ENCODE measurements at regions not wholly inside any gene's neighbourhood (a gene's known extent, or its start where the extent isn't known, plus 50 kb on each side); places are given as distances from the start of the nearest gene placed in this dataset.

DNA sequence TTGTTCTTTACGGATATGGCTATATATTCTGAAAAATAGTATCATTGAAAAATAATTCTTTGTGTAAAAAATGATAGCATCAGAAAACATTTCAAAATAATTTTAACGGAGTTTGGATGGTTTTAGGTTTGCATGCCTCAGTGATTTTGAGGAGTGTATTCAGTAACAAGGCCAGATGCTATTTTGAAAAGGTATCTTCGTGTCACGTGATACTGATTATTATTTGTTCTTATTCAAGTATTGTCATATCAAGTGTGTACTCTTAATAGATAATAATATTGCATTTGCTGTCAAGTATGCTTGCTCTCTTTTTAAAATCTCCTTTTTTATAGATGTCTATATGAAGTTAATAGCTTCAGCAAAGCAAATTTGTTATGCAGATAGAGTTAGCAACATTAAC lies 313.1 kb upstream of the PTPRD start:
- no peaks in the 10 kb centered on the region for H3K27me3 Mint-ChIP-seq (ENCODE audit: low read depth)

DNA sequence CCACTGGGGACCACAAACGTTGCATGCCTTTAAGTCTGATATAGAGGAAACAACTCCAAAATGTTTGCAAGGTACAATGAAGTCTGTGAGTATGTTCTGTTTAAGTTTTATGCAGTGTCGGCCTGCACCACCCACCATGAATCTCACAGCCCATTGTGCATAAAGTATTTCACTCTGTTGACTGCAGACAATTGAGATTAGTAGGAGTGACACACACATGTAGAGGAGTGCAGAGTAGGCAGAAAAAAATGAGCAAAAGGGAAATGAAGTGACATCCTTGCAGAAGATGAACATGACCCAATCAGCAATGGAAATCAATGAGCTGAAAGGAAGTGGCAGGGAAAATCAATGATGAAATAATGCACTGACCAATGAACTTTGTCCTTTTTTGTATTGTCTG lies 315.6 kb upstream of the PTPRD start:
- Mint-ChIP-seq H3K4me3 (no peak overlapping the region), H3K27me3 (ENCODE audit: low read depth) (no peaks in the 10 kb centered on the region), H3K27ac (no peak overlapping the region), H3K4me1 (ENCODE audit: low read depth) (no peaks in the 10 kb centered on the region), H3K9me3 (peaks cover 15 to 17% of the 10 kb centered on the region in 2 donors), H3K36me3 (ENCODE audit: insufficient read depth in 2 of 2) (peaks cover 0 to 2% of the 10 kb centered on the region in 2 donors)
- ATAC-seq (replicated peaks in 1 of 2): no peak
- no peak for DNase-seq

More for the DNA sequence above, 313.1 kb upstream of the PTPRD start:
- H3K36me3 Mint-ChIP-seq (ENCODE audit: insufficient read depth in 2 of 2): peaks cover 0 to 2% of the 10 kb centered on the region in 2 donors
- no peaks in the 10 kb centered on the region for H3K4me1 Mint-ChIP-seq (ENCODE audit: low read depth)
- DNase-seq (no peak), ATAC-seq (replicated peaks in 1 of 2) (no peak)
- peaks cover 21 to 23% of the 10 kb centered on the region in 2 donors for H3K9me3 Mint-ChIP-seq
- no peak overlapping the region for H3K27ac Mint-ChIP-seq
- no peak overlapping the region for H3K4me3 Mint-ChIP-seq

DNA sequence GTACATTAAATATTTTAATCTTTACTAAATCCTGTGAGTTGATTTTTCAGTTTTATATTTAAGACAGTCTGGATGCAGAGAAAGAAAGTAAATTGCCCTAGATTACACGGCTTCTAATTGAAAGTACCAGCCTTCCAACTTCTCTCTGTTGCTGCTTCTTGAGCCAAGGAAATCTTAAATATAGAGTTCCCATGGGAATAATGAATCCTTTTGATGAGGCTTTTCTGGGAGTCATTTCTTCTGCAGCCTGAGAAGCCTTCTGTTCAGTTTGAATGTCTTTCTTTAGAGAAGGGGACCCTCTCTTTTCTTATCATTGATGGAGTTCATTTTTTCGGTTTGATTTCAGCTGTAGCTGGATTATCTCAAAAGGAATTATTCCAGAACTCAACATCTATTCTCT lies 317.3 kb upstream of the PTPRD start:
- H3K27me3 Mint-ChIP-seq (ENCODE audit: low read depth): no peaks in the 10 kb centered on the region
- H3K4me1 Mint-ChIP-seq (ENCODE audit: low read depth): no peaks in the 10 kb centered on the region
- H3K4me3 Mint-ChIP-seq: no peak overlapping the region
- H3K27ac Mint-ChIP-seq: no peak overlapping the region
- no peaks in the 10 kb centered on the region for H3K36me3 Mint-ChIP-seq (ENCODE audit: insufficient read depth in 2 of 2)
- H3K9me3 Mint-ChIP-seq: peaks cover 4 to 11% of the 10 kb centered on the region in 2 donors
- ATAC-seq (replicated peaks in 1 of 2): no peak
- no peak for DNase-seq

DNA sequence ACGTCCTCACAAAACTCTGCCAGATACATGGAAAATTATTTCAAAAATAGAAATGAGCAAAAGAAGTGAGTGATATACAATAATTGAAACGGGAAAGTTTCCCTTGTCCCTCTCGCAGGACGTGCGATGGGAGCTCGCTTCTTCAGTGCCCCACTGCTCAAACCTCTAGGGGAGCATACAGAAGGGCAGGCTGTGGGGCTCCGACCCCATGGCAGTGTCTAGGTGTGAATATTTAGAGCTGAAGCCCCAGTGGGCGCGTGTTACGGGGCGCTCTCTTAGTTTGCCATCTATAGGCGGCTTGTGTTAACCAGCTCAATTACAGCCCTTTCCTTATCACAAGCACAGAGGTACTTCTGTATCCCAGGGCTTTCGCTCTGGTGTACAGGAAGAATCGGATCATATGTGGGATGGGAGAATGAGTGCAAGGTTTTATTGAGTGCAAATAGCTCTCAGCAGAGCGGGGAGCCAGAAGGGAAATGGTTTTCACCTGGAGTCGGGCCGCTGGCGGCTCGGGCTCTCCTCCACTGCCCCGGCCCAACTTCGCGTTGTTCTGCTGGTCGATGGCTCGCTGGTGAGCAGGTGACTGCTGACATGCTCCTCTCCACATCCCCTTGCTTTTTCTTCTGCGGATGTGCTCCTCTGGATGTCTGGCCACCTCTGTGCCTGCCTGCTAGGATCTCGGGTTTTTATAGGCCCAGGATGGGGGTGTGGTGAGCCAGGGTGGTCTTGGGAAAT lies 334.0 kb upstream of the PTPRD start:
- Mint-ChIP-seq H3K4me1 (ENCODE audit: low read depth) (no peaks in the 10 kb centered on the region), H3K27ac (no peak overlapping the region), H3K27me3 (ENCODE audit: low read depth) (no peaks in the 10 kb centered on the region), H3K36me3 (ENCODE audit: insufficient read depth in 2 of 2) (peaks cover 0 to 3% of the 10 kb centered on the region in 2 donors), H3K9me3 (peaks cover 6 to 8% of the 10 kb centered on the region in 2 donors), H3K4me3 (no peak overlapping the region)
- DNase-seq: no peak
- no peak for ATAC-seq (replicated peaks in 1 of 2)

- Mint-ChIP-seq H3K9me3 (peaks cover 9 to 11% of the 10 kb centered on the region in 2 donors), H3K27ac (no peak overlapping the region), H3K4me1 (ENCODE audit: low read depth) (no peaks in the 10 kb centered on the region), H3K4me3 (no peak overlapping the region), H3K36me3 (ENCODE audit: insufficient read depth in 2 of 2) (peaks cover 0 to 2% of the 10 kb centered on the region in 2 donors), H3K27me3 (ENCODE audit: low read depth) (no peaks in the 10 kb centered on the region)
- no peak for DNase-seq
- ATAC-seq (replicated peaks in 1 of 2): no peak
Observed at GRCh38 chr9:10957878-10958277, 345.1 kb upstream of the PTPRD start.

DNA sequence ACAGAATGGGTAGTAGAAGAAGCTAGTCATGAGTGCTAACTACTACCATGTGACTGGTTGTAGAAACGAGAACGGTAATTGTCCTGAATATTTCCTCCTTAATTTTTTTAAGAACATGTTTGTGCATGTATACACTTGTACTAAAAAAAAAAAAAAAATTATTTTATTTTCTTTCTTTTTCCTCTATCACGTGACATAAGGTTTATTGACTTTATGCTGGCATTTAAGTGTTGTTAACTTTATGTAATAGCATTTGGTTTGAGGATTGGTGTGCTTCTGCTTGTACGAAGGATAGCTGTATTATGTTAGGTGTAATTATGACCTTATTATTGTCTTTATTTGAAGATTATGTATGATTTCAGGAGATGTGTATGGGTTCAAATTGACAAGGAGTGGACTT lies 349.1 kb upstream of the PTPRD start:
- H3K9me3 Mint-ChIP-seq: peaks cover 7 to 15% of the 10 kb centered on the region in 2 donors
- H3K36me3 Mint-ChIP-seq (ENCODE audit: insufficient read depth in 2 of 2): peaks cover 1 to 4% of the 10 kb centered on the region in 2 donors
- DNase-seq (no peak), ATAC-seq (replicated peaks in 1 of 2) (no peak)
- H3K27me3 Mint-ChIP-seq (ENCODE audit: low read depth): no peaks in the 10 kb centered on the region
- no peak overlapping the region for H3K4me3 Mint-ChIP-seq
- no peak overlapping the region for H3K27ac Mint-ChIP-seq
- H3K4me1 Mint-ChIP-seq (ENCODE audit: low read depth): no peaks in the 10 kb centered on the region

GRCh38 chr9:10983251-10983650 lies 370.4 kb upstream of the PTPRD start:
- peaks cover 7 to 15% of the 10 kb centered on the region in 2 donors for H3K9me3 Mint-ChIP-seq
- DNase-seq: no peak
- no peaks in the 10 kb centered on the region for H3K36me3 Mint-ChIP-seq (ENCODE audit: insufficient read depth in 2 of 2)
- H3K27me3 Mint-ChIP-seq (ENCODE audit: low read depth): no peaks in the 10 kb centered on the region
- H3K27ac Mint-ChIP-seq: no peak overlapping the region
- H3K4me1 Mint-ChIP-seq (ENCODE audit: low read depth): no peaks in the 10 kb centered on the region
- H3K4me3 Mint-ChIP-seq: no peak overlapping the region
- no peak for ATAC-seq (replicated peaks in 1 of 2)

DNA sequence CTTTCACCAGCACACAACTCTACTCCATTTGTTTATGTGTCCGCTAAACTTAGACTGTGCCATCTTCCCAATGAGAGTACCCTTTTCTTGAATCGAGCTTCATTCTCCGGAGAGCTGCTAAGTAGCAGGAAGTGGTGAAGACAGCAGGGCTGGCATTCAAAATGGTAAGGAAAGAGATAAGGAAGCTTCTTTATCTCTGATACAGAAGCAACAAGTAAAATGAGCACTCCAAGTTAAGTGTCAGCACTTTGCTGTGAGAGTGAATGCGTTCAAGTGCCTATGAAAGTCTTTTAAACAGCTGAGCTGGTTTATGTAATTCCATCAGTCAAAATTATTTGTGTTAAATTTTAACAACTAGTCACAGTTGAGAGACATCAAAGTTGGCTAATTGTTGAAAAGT lies 386.8 kb upstream of the PTPRD start:
- DNase-seq (no peak), ATAC-seq (replicated peaks in 1 of 2) (no peak)
- Mint-ChIP-seq H3K4me1 (ENCODE audit: low read depth) (no peaks in the 10 kb centered on the region), H3K4me3 (no peak overlapping the region), H3K36me3 (ENCODE audit: insufficient read depth in 2 of 2) (no peaks in the 10 kb centered on the region), H3K9me3 (peaks cover 5 to 11% of the 10 kb centered on the region in 2 donors), H3K27me3 (ENCODE audit: low read depth) (no peaks in the 10 kb centered on the region), H3K27ac (no peak overlapping the region)

- H3K36me3 Mint-ChIP-seq (ENCODE audit: insufficient read depth in 2 of 2): no peaks in the 10 kb centered on the region
- no peaks in the 10 kb centered on the region for H3K27me3 Mint-ChIP-seq (ENCODE audit: low read depth)
- DNase-seq (no peak), ATAC-seq (replicated peaks in 1 of 2) (no peak)
- H3K4me3 Mint-ChIP-seq: no peak overlapping the region
- no peaks in the 10 kb centered on the region for H3K4me1 Mint-ChIP-seq (ENCODE audit: low read depth)
- H3K9me3 Mint-ChIP-seq: peaks cover 4 to 8% of the 10 kb centered on the region in 2 donors
- no peak overlapping the region for H3K27ac Mint-ChIP-seq
Observed at GRCh38 chr9:11001546-11001945, 388.7 kb upstream of the PTPRD start.

DNA sequence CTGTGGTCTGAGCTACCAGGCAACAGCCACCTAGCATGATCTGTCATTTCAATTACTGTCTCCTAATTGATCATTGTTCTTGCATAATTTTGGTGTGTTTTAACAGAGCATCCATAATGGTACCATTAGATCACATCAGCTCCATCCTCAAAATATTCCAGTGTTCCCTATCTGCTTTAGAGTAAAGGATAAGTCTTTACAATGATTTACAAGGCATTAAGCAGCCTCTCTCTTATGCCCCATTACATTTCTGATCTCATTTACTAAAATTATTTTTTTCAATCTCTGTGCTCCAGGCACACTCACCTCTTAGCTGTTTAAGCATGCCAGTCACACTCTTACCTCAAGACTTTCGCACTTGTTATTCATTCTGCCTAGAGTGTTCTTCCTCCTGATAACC lies 389.9 kb upstream of the PTPRD start:
- H3K27ac Mint-ChIP-seq: no peak overlapping the region
- H3K4me3 Mint-ChIP-seq: no peak overlapping the region
- H3K4me1 Mint-ChIP-seq (ENCODE audit: low read depth): no peaks in the 10 kb centered on the region
- ATAC-seq (replicated peaks in 1 of 2): no peak
- no peaks in the 10 kb centered on the region for H3K27me3 Mint-ChIP-seq (ENCODE audit: low read depth)
- H3K36me3 Mint-ChIP-seq (ENCODE audit: insufficient read depth in 2 of 2): no peaks in the 10 kb centered on the region
- no peak for DNase-seq
- peaks cover 3 to 8% of the 10 kb centered on the region in 2 donors for H3K9me3 Mint-ChIP-seq

- DNase-seq: no peak
- Mint-ChIP-seq H3K4me1 (ENCODE audit: low read depth) (no peaks in the 10 kb centered on the region), H3K9me3 (peaks cover 6 to 10% of the 10 kb centered on the region in 2 donors), H3K4me3 (no peak overlapping the region), H3K27me3 (ENCODE audit: low read depth) (no peaks in the 10 kb centered on the region), H3K27ac (no peak overlapping the region), H3K36me3 (ENCODE audit: insufficient read depth in 2 of 2) (no peaks in the 10 kb centered on the region)
- ATAC-seq (replicated peaks in 1 of 2): no peak
Observed at GRCh38 chr9:11003836-11004235, 391.0 kb upstream of the PTPRD start.

DNA sequence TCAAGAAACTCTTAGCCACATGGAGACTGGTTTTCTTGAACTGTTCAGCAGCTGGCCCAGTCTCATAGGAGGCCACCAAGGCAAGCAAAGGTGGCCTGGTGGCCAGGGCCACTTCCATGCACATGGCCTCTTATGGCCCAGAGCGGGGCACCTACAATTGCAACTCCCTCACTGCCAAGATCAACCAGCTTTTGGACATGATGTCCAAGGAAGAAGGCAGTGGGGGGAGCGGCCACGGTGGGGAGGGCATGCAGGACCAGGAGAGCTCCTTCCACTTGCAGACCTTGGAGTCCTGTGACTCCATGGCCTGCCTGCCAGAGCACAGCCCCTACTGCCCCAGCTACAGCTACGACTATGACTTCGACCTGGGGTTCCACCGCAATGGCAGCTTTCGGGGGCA lies 398.9 kb upstream of the PTPRD start:
- no peak overlapping the region for H3K27ac Mint-ChIP-seq
- H3K4me1 Mint-ChIP-seq (ENCODE audit: low read depth): no peaks in the 10 kb centered on the region
- no peak for DNase-seq
- H3K4me3 Mint-ChIP-seq: no peak overlapping the region
- peaks cover 1 to 5% of the 10 kb centered on the region in 2 donors for H3K36me3 Mint-ChIP-seq (ENCODE audit: insufficient read depth in 2 of 2)
- no peaks in the 10 kb centered on the region for H3K27me3 Mint-ChIP-seq (ENCODE audit: low read depth)
- peaks cover 15 to 16% of the 10 kb centered on the region in 2 donors for H3K9me3 Mint-ChIP-seq
- ATAC-seq (replicated peaks in 1 of 2): no peak

- no peak for ATAC-seq (replicated peaks in 1 of 2)
- Mint-ChIP-seq H3K4me3 (no peak overlapping the region), H3K9me3 (peaks cover 10 to 11% of the 10 kb centered on the region in 2 donors)
Observed at GRCh38 chr9:11016081-11016480, 403.3 kb upstream of the PTPRD start.

DNA sequence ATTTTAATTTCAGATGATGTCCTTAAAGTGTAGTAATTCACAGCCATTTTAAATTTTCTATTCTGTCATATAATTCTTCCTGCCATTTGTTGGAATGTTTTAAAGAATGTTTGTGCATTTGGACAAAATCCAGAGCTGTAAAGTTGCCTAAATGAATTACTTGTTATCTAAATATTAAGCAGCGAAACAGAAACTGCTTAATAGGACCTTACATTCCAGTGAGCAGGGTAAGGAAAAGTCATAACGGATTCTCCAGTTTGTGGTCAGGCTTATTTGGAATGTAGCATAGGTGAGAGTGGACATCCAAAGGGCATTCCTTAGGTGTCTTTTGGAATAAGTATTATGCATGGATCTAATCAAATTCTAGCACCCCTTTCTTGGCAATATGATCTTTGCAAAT lies 410.4 kb upstream of the PTPRD start:
- Mint-ChIP-seq H3K9me3 (peaks cover 8 to 12% of the 10 kb centered on the region in 2 donors), H3K4me3 (no peak overlapping the region), H3K4me1 (ENCODE audit: low read depth) (no peaks in the 10 kb centered on the region), H3K27ac (no peak overlapping the region), H3K36me3 (ENCODE audit: insufficient read depth in 2 of 2) (no peaks in the 10 kb centered on the region), H3K27me3 (ENCODE audit: low read depth) (no peaks in the 10 kb centered on the region)
- no peak for ATAC-seq (replicated peaks in 1 of 2)
- DNase-seq: no peak

More at GRCh38 chr9:11016081-11016480, 403.3 kb upstream of the PTPRD start:
- DNase-seq: no peak
- Mint-ChIP-seq H3K36me3 (ENCODE audit: insufficient read depth in 2 of 2) (peaks cover 1 to 4% of the 10 kb centered on the region in 2 donors), H3K27ac (no peak overlapping the region), H3K4me1 (ENCODE audit: low read depth) (no peaks in the 10 kb centered on the region), H3K27me3 (ENCODE audit: low read depth) (no peaks in the 10 kb centered on the region)

Data from activated T-cell treated with anti-CD3 and anti-CD28 coated beads, Interleukin-2, amount 50 U/mL, for 72 hours (primary cell).